ENCODE measurements at regions not wholly inside any gene's neighbourhood (a gene's known extent, or its start where the extent isn't known, plus 50 kb on each side); places are given as distances from the start of the nearest gene placed in this dataset.

DNA sequence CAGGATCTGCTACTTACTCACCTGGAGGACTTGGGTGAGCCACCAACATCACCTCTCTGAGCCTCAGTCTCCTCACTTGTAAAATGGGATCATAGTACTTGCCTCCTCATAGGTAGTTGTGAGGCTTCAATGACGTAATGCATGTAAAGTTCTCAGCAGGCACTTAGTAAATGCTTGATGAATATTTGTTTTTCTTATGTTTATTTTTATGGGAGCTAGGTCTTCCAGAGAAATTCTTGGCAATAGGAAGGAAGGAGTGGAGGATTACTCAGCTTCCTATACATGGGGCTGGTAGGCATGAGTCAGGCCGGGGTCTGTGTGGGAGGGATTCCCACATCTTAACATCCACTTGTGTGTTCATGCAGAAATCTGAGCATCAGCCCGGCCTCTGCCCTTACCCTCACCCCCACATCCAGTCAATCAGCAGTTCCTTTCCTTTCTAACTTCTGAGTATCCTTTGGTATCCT is 95.4 kb upstream of the USP24 start:
- TF ChIP-seq KAT2B (IDR thresholded peaks at IDR 0.05; ENCODE audit: borderline replicate concordance, low read depth, low read length) (no peak), ATF7 (IDR thresholded peaks at IDR 0.05) (peak; percentile 95), ATF7 (CRISPR knock-in tag; IDR thresholded peaks at IDR 0.05) (no peak), CREB1 (IDR thresholded peaks at IDR 0.05) (0 out of 2 replicates have a peak, but pooled peaks have one; percentile 27), CREB1 (CRISPR knock-in tag; IDR thresholded peaks at IDR 0.05) (no peak)
- Histone ChIP-seq H3K79me2 (ENCODE audit: insufficient read depth, low read length) (no peaks in the 10 kb centered on the region), H3K36me3 (replicated peaks in 1 of 2; ENCODE audit: control insufficient read depth in 1 of 2, insufficient read depth in 2 of 2, low read length in 2 of 2) (no peaks in the 10 kb centered on the region), H3K9me3 (ENCODE audit: low read length) (no peaks in the 10 kb centered on the region), H3K27me3 (ENCODE audit: control insufficient read depth in 1 of 2, insufficient read depth in 2 of 2, low read length in 2 of 2) (peaks cover 0 to 7% of the 10 kb centered on the region in 2 experiments; a peak in 1 of 5 replicates), H3K9ac (ENCODE audit: insufficient read depth, low read depth, low read length) (no peak overlapping the region), H3K27ac (ENCODE audit: extremely low read length, insufficient read depth, low read length) (no peak overlapping the region), H3K4me1 (ENCODE audit: insufficient read depth, low read length) (no peaks in the 10 kb centered on the region), H3K4me2 (ENCODE audit: low read depth, low read length) (no peak overlapping the region), H2AFZ (ENCODE audit: low read length) (no peak overlapping the region), H4K20me1 (ENCODE audit: insufficient read depth, low read length) (no peaks in the 10 kb centered on the region), H3K4me3 (replicated peaks in 1 of 3; ENCODE audit: insufficient read depth in 1 of 3, low read depth in 2 of 3, low read length in 3 of 3) (no peak overlapping the region)
- CTCF ChIA-PET (ENCODE audit: low intra/inter-chr PET ratio, low total read pairs) = no interaction called here
- no TSS peak for BruUV-seq (replicated peaks)
- POLR2A ChIA-PET = no interaction called here
- in situ Hi-C loops (cut with HindIII; ENCODE audit: extremely low pct_ligation_motif_present, low pct_unique_long_range_greater_than_20kb) (no loop called here), intact Hi-C loops (cut with micrococcal nuclease; ENCODE audit: unreplicated experiment) (no loop called here)
- ATAC-seq = no peak
- DNase-seq (ENCODE audit: low spot score) = no peak
- WGBS (ENCODE audit: low lambda C conversion rate) = 16% methylated on average over 3 of the region's 3 CpGs
- no peak for FAIRE-seq

DNA sequence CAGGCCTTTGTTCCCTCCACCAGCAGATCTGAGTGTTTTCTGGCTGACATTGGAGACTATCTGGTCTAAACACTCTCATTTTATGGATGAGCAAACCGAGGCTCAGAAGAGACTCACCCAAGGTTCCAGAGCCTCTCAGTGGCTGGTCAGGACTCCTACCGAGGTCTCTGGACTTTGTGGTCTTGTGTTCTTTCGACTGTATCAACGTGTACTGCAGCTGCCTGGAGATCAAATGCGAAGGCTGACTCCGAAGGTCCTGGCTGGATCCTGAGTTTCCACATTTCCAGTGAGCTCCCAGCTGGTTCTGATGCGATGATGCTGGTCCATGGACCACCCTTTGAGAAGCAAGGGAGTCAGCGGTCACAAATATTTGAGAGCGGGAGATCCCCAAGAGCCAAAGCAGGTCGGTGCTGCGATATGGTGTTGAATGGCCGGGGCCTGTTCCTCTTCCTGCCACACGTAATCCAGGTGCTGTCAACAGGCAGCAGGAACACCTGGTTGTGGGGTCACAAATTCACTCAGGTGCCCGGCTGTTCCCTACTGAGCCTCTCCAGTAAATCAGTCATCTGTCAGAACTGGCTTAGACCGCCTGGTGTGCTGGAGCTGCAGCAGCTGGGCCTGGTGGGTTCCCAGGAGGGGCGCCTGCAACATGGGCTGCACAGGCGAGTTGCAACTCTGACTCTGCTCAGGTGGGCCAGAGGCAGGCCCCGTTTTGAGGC is 94.8 kb upstream of the USP24 start:
- in situ Hi-C loops (cut with HindIII; ENCODE audit: extremely low pct_ligation_motif_present, low pct_unique_long_range_greater_than_20kb) = no loop called here
- no peak for FAIRE-seq
- no peaks in the 10 kb centered on the region for H3K36me3 ChIP-seq (replicated peaks in 1 of 2; ENCODE audit: control insufficient read depth in 1 of 2, insufficient read depth in 2 of 2, low read length in 2 of 2)
- TF ChIP-seq CEBPB (IDR thresholded peaks at IDR 0.05; ENCODE audit: borderline replicate concordance, low read depth, low read length) (no peak), ZNF577 (CRISPR knock-in tag; IDR thresholded peaks at IDR 0.05; ENCODE audit: borderline replicate concordance, low read depth) (no peak), ZNF790 (CRISPR knock-in tag; IDR thresholded peaks at IDR 0.05; ENCODE audit: borderline replicate concordance) (no peak), ZNF670 (CRISPR knock-in tag; IDR thresholded peaks at IDR 0.05; ENCODE audit: borderline replicate concordance) (no peak), ZNF460 (CRISPR knock-in tag; IDR thresholded peaks at IDR 0.05; ENCODE audit: borderline replicate concordance) (no peak), NFRKB (IDR thresholded peaks at IDR 0.05) (no peak), NCOA2 (CRISPR knock-in tag; IDR thresholded peaks at IDR 0.05) (no peak), ZBTB38 (CRISPR knock-in tag; IDR thresholded peaks at IDR 0.05) (no peak)
- TF ChIP-seq, protein P1, sequence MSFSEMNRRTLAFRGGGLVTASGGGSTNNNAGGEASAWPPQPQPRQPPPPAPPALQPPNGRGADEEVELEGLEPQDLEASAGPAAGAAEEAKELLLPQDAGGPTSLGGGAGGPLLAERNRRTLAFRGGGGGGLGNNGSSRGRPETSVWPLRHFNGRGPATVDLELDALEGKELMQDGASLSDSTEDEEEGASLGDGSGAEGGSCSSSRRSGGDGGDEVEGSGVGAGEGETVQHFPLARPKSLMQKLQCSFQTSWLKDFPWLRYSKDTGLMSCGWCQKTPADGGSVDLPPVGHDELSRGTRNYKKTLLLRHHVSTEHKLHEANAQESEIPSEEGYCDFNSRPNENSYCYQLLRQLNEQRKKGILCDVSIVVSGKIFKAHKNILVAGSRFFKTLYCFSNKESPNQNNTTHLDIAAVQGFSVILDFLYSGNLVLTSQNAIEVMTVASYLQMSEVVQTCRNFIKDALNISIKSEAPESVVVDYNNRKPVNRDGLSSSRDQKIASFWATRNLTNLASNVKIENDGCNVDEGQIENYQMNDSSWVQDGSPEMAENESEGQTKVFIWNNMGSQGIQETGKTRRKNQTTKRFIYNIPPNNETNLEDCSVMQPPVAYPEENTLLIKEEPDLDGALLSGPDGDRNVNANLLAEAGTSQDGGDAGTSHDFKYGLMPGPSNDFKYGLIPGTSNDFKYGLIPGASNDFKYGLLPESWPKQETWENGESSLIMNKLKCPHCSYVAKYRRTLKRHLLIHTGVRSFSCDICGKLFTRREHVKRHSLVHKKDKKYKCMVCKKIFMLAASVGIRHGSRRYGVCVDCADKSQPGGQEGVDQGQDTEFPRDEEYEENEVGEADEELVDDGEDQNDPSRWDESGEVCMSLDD (CRISPR knock-in tag; IDR thresholded peaks at IDR 0.05; ENCODE audit: borderline replicate concordance) = no peak
- no peak overlapping the region for H3K9ac ChIP-seq (ENCODE audit: insufficient read depth, low read depth, low read length)
- no peaks in the 10 kb centered on the region for H4K20me1 ChIP-seq (ENCODE audit: insufficient read depth, low read length)
- H3K4me3 ChIP-seq (replicated peaks in 1 of 3; ENCODE audit: insufficient read depth in 1 of 3, low read depth in 2 of 3, low read length in 3 of 3) = no peak overlapping the region
- no peak overlapping the region for H3K27ac ChIP-seq (ENCODE audit: extremely low read length, insufficient read depth, low read length)
- no peak for ATAC-seq
- CTCF ChIA-PET (ENCODE audit: low intra/inter-chr PET ratio, low total read pairs) = no interaction called here
- BruUV-seq (replicated peaks) = no TSS peak
- H3K27me3 ChIP-seq (ENCODE audit: control insufficient read depth in 1 of 2, insufficient read depth in 2 of 2, low read length in 2 of 2) = peaks cover 0 to 7% of the 10 kb centered on the region in 2 experiments; a peak in 1 of 5 replicates
- H3K9me3 ChIP-seq (ENCODE audit: low read length) = no peaks in the 10 kb centered on the region
- H3K79me2 ChIP-seq (ENCODE audit: insufficient read depth, low read length) = no peaks in the 10 kb centered on the region
- no peak for DNase-seq (ENCODE audit: low spot score)
- POLR2A ChIA-PET = no interaction called here
- no peak overlapping the region for H3K4me2 ChIP-seq (ENCODE audit: low read depth, low read length)
- H2AFZ ChIP-seq (ENCODE audit: low read length) = no peak overlapping the region
- intact Hi-C loops (cut with micrococcal nuclease; ENCODE audit: unreplicated experiment) = no loop called here
- 17% methylated on average over 13 of the region's 18 CpGs for WGBS (ENCODE audit: low lambda C conversion rate)
- no peaks in the 10 kb centered on the region for H3K4me1 ChIP-seq (ENCODE audit: insufficient read depth, low read length)
